PC-3 (cell line): ENCODE measurements at regions not wholly inside any gene's neighbourhood (a gene's known extent, or its start where the extent isn't known, plus 50 kb on each side); places are given as distances from the start of the nearest gene placed in this dataset.

Source experiments
- EZH2 ChIP-seq: fragments of 300-600 bp; sonication (generic); IDR thresholded peaks from one replicate; pipeline ENCODE4 v1.6.1; 2017; ENCODE audit warnings: antibody characterized with exemption, mild to moderate bottlenecking, low read length; ENCODE audit not compliant: unreplicated experiment
- TF ChIP-seq, protein P1 (sequence below): fragments of 300-600 bp; sonication (generic); conservative IDR thresholded peaks from 2 replicates; pipeline ENCODE4 v1.5.1; 2017; ENCODE audit warnings: antibody characterized with exemption, low read depth, mild to moderate bottlenecking, low read length

DNA sequence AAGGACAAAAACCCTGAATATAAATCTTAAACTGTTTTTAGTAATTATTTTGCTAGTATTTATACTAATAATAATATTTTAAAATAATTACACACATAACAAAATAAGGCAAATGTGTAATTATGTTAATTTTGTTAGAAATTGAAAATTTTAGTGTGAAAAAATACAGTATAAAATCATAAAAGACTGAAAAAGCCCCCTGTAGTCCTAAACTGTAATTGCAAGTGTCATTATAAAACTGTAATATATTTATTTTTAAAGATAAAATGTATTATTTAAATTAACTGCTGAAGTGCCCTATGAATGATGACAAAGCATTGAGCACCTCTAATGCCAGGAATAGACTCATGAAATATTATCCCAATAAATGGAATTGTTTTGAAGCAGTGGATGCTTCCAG is 1117.7 kb downstream of the CBLN2 start:
- TF ChIP-seq, protein P1, sequence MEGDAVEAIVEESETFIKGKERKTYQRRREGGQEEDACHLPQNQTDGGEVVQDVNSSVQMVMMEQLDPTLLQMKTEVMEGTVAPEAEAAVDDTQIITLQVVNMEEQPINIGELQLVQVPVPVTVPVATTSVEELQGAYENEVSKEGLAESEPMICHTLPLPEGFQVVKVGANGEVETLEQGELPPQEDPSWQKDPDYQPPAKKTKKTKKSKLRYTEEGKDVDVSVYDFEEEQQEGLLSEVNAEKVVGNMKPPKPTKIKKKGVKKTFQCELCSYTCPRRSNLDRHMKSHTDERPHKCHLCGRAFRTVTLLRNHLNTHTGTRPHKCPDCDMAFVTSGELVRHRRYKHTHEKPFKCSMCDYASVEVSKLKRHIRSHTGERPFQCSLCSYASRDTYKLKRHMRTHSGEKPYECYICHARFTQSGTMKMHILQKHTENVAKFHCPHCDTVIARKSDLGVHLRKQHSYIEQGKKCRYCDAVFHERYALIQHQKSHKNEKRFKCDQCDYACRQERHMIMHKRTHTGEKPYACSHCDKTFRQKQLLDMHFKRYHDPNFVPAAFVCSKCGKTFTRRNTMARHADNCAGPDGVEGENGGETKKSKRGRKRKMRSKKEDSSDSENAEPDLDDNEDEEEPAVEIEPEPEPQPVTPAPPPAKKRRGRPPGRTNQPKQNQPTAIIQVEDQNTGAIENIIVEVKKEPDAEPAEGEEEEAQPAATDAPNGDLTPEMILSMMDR, result no peak
- TF ChIP-seq EZH2, result no peak
